ENCODE measurements at regions not wholly inside any gene's neighbourhood (a gene's known extent, or its start where the extent isn't known, plus 50 kb on each side); places are given as distances from the start of the nearest gene placed in this dataset.

GRCh38 chr10:65320236-65321026 lies 1605.4 kb upstream of the LRRTM3 start:
- no peak for DNase-seq

- DNase-seq = no peak
These were observed 1602.0 kb upstream of the LRRTM3 start for GRCh38 chr10:65323802-65324201.

GRCh38 chr10:65325913-65326312 lies 1599.9 kb upstream of the LRRTM3 start:
- DNase-seq = no peak

- no peak for DNase-seq
These were observed 1597.3 kb upstream of the LRRTM3 start for GRCh38 chr10:65328486-65328885.

GRCh38 chr10:65335311-65335710 lies 1590.5 kb upstream of the LRRTM3 start:
- DNase-seq = no peak

- DNase-seq = no peak
These were observed 1585.5 kb upstream of the LRRTM3 start for GRCh38 chr10:65340340-65340739.

GRCh38 chr10:65341323-65341925 lies 1584.4 kb upstream of the LRRTM3 start:
- no peak for DNase-seq

- no peak for DNase-seq
These were observed 1583.6 kb upstream of the LRRTM3 start for GRCh38 chr10:65342245-65342644.

GRCh38 chr10:65346466-65346865 lies 1579.4 kb upstream of the LRRTM3 start:
- no peak for DNase-seq

- no peak for DNase-seq
These were observed 1577.2 kb upstream of the LRRTM3 start for GRCh38 chr10:65348637-65349036.

- no peak for DNase-seq
These were observed 1575.2 kb upstream of the LRRTM3 start for GRCh38 chr10:65350611-65351010.

GRCh38 chr10:65355141-65355680 lies 1570.6 kb upstream of the LRRTM3 start:
- no peak for DNase-seq

- no peak for DNase-seq
These were observed 1567.3 kb upstream of the LRRTM3 start for GRCh38 chr10:65358565-65358964.

GRCh38 chr10:65360497-65360896 lies 1565.3 kb upstream of the LRRTM3 start:
- DNase-seq = no peak

GRCh38 chr10:65365878-65366277 lies 1560.0 kb upstream of the LRRTM3 start:
- DNase-seq = no peak

GRCh38 chr10:65367706-65368105 lies 1558.1 kb upstream of the LRRTM3 start:
- DNase-seq = no peak

- DNase-seq = no peak
These were observed 1550.3 kb upstream of the LRRTM3 start for GRCh38 chr10:65375528-65375927.

GRCh38 chr10:65377687-65378086 lies 1548.1 kb upstream of the LRRTM3 start:
- no peak for DNase-seq

- no peak for DNase-seq
These were observed 1531.1 kb upstream of the LRRTM3 start for GRCh38 chr10:65394502-65395297.

GRCh38 chr10:65395631-65396030 lies 1530.2 kb upstream of the LRRTM3 start:
- DNase-seq = no peak

GRCh38 chr10:65396997-65397396 lies 1528.8 kb upstream of the LRRTM3 start:
- no peak for DNase-seq

- no peak for DNase-seq
These were observed 1517.4 kb upstream of the LRRTM3 start for GRCh38 chr10:65408401-65408800.

GRCh38 chr10:65413001-65413400 lies 1512.8 kb upstream of the LRRTM3 start:
- DNase-seq = no peak

Measured in central memory CD4-positive, alpha-beta T cell (primary cell).